Activated CD8-positive, alpha-beta memory T cell treated with anti-CD3 and anti-CD28 coated beads, Interleukin-2, amount 10 ng/mL, durations not matched to agents 7 days and 5 days (primary cell): ENCODE measurements at regions not wholly inside any gene's neighbourhood (a gene's known extent, or its start where the extent isn't known, plus 50 kb on each side); places are given as distances from the start of the nearest gene placed in this dataset.

Experiments
- ATAC-seq: fragments of 150-1000 bp; cut with Tn5 transposase; one replicate; pipeline ENCODE4 v1.10.0; 2021; ENCODE audit warnings: moderate library complexity
- CTCF ChIA-PET: fragments of 350-600 bp; sonication (Branson Sonifier 250); formaldehyde crosslinking; loops from one replicate; lab custom pipeline; 2021; ENCODE audit warnings: antibody characterized with exemption; lab: Charles Lee
- DNase-seq: peaks from one replicate; pipeline ENCODE4 v3.0.0-alpha.2; 2020
- H3K27ac Mint-ChIP-seq: one replicate; pipeline ENCODE4 v1.8.0; 2021; ENCODE audit warnings: mild to moderate bottlenecking, mixed read lengths
- H3K27me3 Mint-ChIP-seq: one replicate; pipeline ENCODE4 v1.8.0; 2021; ENCODE audit warnings: mixed read lengths
- H3K36me3 Mint-ChIP-seq: one replicate; pipeline ENCODE4 v1.8.0; 2021; ENCODE audit warnings: mild to moderate bottlenecking, mixed read lengths
- H3K4me1 Mint-ChIP-seq: one replicate; pipeline ENCODE4 v1.8.0; 2021; ENCODE audit warnings: mixed read lengths
- H3K4me3 Mint-ChIP-seq: one replicate; pipeline ENCODE4 v1.8.0; 2021; ENCODE audit warnings: mild to moderate bottlenecking, moderate library complexity, mixed read lengths
- H3K9me3 Mint-ChIP-seq: one replicate; pipeline ENCODE4 v1.8.0; 2022; ENCODE audit warnings: low read depth, mixed read lengths

DNA sequence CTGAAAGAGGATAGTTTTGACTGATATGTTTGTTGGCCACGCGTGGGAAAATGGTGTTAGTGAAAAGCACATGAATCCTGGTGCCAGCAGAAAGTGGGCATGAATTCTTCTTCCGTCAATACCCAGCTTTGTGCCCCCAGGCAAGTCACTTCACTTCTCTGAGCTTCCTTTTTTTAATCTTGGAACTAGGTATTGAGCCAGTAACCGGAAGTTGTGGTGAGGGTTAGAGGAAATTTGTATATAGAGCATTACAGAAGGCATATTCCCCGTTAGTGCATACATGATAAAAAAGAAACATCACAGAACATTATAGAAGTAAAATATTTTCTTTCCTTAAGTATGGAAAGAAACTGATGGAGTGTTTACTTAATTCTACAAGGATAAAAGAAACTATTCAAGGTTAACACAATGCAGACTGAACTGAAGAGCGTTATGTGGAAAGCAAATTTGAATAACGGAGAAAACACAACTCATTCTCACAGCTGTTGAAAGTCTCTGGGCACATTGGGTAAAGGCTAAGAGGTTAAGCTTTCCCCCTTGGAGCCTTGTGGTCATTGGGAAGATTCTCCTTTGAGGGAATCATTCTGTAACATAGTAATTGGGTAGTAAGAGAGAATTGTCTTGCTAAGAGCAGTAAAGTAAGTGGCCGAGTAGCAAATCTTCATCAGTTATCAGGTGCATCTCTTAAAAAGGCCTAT lies 223.1 kb downstream of the BCAS1 start:
- CTCF ChIA-PET = interaction anchor here (0.5 to 4.3 kb wide), 7 partner anchors 12 to 105 kb away, joined by 3 to 17 read pairs (median 4); no protein-coding TSS in a partner anchor
- Mint-ChIP-seq H3K4me1 (peaks cover 57% of the 10 kb centered on the region), H3K36me3 (peaks cover 8% of the 10 kb centered on the region), H3K27ac (peak overlapping the region; percentile 70), H3K27me3 (no peaks in the 10 kb centered on the region), H3K9me3 (no peaks in the 10 kb centered on the region), H3K4me3 (peak overlapping the region; percentile 56)
- ATAC-seq = no peak
- no peak for DNase-seq

DNA sequence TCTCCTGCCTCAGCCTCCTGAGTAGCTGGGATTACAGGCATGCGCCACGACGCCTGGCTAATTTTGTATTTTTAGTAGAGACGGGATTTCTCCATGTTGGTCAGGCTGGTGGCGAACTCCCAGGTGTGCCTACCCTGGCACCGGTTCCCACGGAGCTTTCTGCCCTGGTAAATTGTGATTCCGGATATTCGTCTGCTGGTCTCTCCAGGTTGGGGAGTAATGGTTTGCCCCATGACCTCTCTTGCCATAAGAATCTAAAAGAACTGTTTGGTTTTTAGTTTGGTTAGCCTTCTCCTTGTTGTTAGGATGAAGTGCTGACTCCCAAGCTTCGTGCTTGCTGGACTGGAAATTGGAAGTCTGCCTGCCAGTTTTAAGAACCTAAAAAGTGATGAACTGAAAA lies 223.8 kb downstream of the BCAS1 start:
- H3K27ac Mint-ChIP-seq = peak overlapping the region; percentile 70
- peaks cover 61% of the 10 kb centered on the region for H3K4me1 Mint-ChIP-seq
- H3K27me3 Mint-ChIP-seq = no peaks in the 10 kb centered on the region
- H3K36me3 Mint-ChIP-seq = peaks cover 8% of the 10 kb centered on the region
- no peaks in the 10 kb centered on the region for H3K9me3 Mint-ChIP-seq
- no peak for DNase-seq
- peak overlapping the region; percentile 56 for H3K4me3 Mint-ChIP-seq
- CTCF ChIA-PET = interaction anchor here (0.9 to 4.3 kb wide), 8 partner anchors 13 to 118 kb away, joined by 3 to 17 read pairs (median 4); no protein-coding TSS in a partner anchor
- ATAC-seq = no peak

GRCh38 chr20:53845980-53846379 lies 224.4 kb downstream of the BCAS1 start:
- peak overlapping the region; percentile 52 for H3K27ac Mint-ChIP-seq
- H3K27me3 Mint-ChIP-seq = no peaks in the 10 kb centered on the region
- H3K9me3 Mint-ChIP-seq = no peaks in the 10 kb centered on the region
- H3K36me3 Mint-ChIP-seq = peaks cover 8% of the 10 kb centered on the region
- DNase-seq (no peak), ATAC-seq (no peak)
- H3K4me3 Mint-ChIP-seq = peak overlapping the region; percentile 56
- CTCF ChIA-PET = interaction anchor here (0.9 to 4.3 kb wide), 5 partner anchors 13 to 118 kb away, joined by 3 to 17 read pairs (median 5); no protein-coding TSS in a partner anchor
- H3K4me1 Mint-ChIP-seq = peaks cover 64% of the 10 kb centered on the region

DNA sequence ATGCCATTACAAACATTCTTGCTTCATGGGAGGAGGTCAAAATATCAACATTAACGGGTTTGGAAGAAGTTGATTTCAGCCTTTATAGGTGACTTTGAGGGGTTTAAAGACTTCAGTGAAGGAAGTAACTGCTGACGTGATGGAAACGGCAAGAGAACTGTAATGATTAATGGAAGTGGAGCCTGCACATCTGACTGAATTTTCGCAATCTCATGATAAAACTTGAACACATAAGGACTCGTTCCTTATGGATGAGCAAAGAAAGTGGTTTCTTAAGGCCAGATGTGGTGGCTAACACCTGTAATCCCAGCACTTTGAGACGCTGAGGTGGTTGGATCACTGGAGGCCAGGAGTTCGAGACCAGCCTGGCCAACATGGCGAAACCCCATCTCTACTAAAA lies 226.1 kb downstream of the BCAS1 start:
- H3K27me3 Mint-ChIP-seq = no peaks in the 10 kb centered on the region
- DNase-seq (no peak), ATAC-seq (no peak)
- H3K27ac Mint-ChIP-seq = peak overlapping the region; percentile 29
- CTCF ChIA-PET = interaction anchor here (1.1 to 2.7 kb wide), 6 partner anchors 8 to 95 kb away, joined by 3 to 12 read pairs (median 6); no protein-coding TSS in a partner anchor
- no peaks in the 10 kb centered on the region for H3K9me3 Mint-ChIP-seq
- H3K36me3 Mint-ChIP-seq = peaks cover 8% of the 10 kb centered on the region
- no peak overlapping the region for H3K4me3 Mint-ChIP-seq
- H3K4me1 Mint-ChIP-seq = peaks cover 79% of the 10 kb centered on the region

GRCh38 chr20:53843645-53844044 lies 226.7 kb downstream of the BCAS1 start:
- ATAC-seq = no peak
- no peak for DNase-seq
- H3K4me3 Mint-ChIP-seq = no peak overlapping the region

GRCh38 chr20:53842301-53843099 lies 227.9 kb downstream of the BCAS1 start:
- H3K4me1 Mint-ChIP-seq = peaks cover 83% of the 10 kb centered on the region
- H3K27me3 Mint-ChIP-seq = no peaks in the 10 kb centered on the region
- DNase-seq (peak; percentile 76), ATAC-seq (peak; percentile 54)
- H3K36me3 Mint-ChIP-seq = peaks cover 9% of the 10 kb centered on the region
- no peaks in the 10 kb centered on the region for H3K9me3 Mint-ChIP-seq
- peak overlapping the region; percentile 98 for H3K27ac Mint-ChIP-seq
- CTCF ChIA-PET = interaction anchor here (0.7 to 2.7 kb wide), 16 partner anchors 10 to 260 kb away, joined by 3 to 12 read pairs (median 3); no protein-coding TSS in a partner anchor
- H3K4me3 Mint-ChIP-seq = peak overlapping the region; percentile 45

More at GRCh38 chr20:53843645-53844044, 226.7 kb downstream of the BCAS1 start:
- CTCF ChIA-PET = interaction anchor here (0.7 to 2.7 kb wide), 13 partner anchors 9 to 221 kb away, joined by 3 to 12 read pairs (median 3); no protein-coding TSS in a partner anchor
- H3K9me3 Mint-ChIP-seq = no peaks in the 10 kb centered on the region
- no peaks in the 10 kb centered on the region for H3K27me3 Mint-ChIP-seq
- H3K27ac Mint-ChIP-seq = peak overlapping the region; percentile 98
- peaks cover 8% of the 10 kb centered on the region for H3K36me3 Mint-ChIP-seq
- peaks cover 85% of the 10 kb centered on the region for H3K4me1 Mint-ChIP-seq

- peak overlapping the region; percentile 98 for H3K27ac Mint-ChIP-seq
- CTCF ChIA-PET = interaction anchor here (0.7 to 2.7 kb wide), 4 partner anchors 25 to 259 kb away, joined by 3 to 12 read pairs (median 6); no protein-coding TSS in a partner anchor
Observed at GRCh38 chr20:53841741-53842140, 228.7 kb downstream of the BCAS1 start.

GRCh38 chr20:53840532-53840931 lies 229.9 kb downstream of the BCAS1 start:
- CTCF ChIA-PET = interaction anchor here (0.7 to 2.4 kb wide), 10 partner anchors 9 to 88 kb away, joined by 3 to 9 read pairs (median 4); no protein-coding TSS in a partner anchor
- peaks cover 3% of the 10 kb centered on the region for H3K9me3 Mint-ChIP-seq
- peaks cover 71% of the 10 kb centered on the region for H3K4me1 Mint-ChIP-seq
- H3K4me3 Mint-ChIP-seq = no peak overlapping the region
- H3K27ac Mint-ChIP-seq = peak overlapping the region; percentile 91
- H3K36me3 Mint-ChIP-seq = peaks cover 16% of the 10 kb centered on the region
- ATAC-seq (no peak), DNase-seq (no peak)
- H3K27me3 Mint-ChIP-seq = no peaks in the 10 kb centered on the region

More at GRCh38 chr20:53841741-53842140, 228.7 kb downstream of the BCAS1 start:
- Mint-ChIP-seq H3K9me3 (peaks cover 3% of the 10 kb centered on the region), H3K4me3 (peak overlapping the region; percentile 18), H3K4me1 (peaks cover 78% of the 10 kb centered on the region), H3K27me3 (no peaks in the 10 kb centered on the region), H3K36me3 (peaks cover 14% of the 10 kb centered on the region)
- no peak for DNase-seq
- ATAC-seq = no peak

- ATAC-seq = peak; percentile 54
- peaks cover 3% of the 10 kb centered on the region for H3K9me3 Mint-ChIP-seq
- CTCF ChIA-PET = interaction anchor here (0.7 to 2.4 kb wide), 9 partner anchors 8 to 258 kb away, joined by 3 to 9 read pairs (median 3); no protein-coding TSS in a partner anchor
- H3K4me1 Mint-ChIP-seq = peaks cover 72% of the 10 kb centered on the region
- no peaks in the 10 kb centered on the region for H3K27me3 Mint-ChIP-seq
- peak; percentile 89 for DNase-seq
- peak overlapping the region; percentile 91 for H3K27ac Mint-ChIP-seq
- H3K36me3 Mint-ChIP-seq = peaks cover 18% of the 10 kb centered on the region
- peak overlapping the region; percentile 58 for H3K4me3 Mint-ChIP-seq
Observed at GRCh38 chr20:53839423-53840176, 230.8 kb downstream of the BCAS1 start.

- peaks cover 3% of the 10 kb centered on the region for H3K9me3 Mint-ChIP-seq
- H3K27ac Mint-ChIP-seq = peak overlapping the region; percentile 91
- H3K4me1 Mint-ChIP-seq = peaks cover 73% of the 10 kb centered on the region
- ATAC-seq (no peak), DNase-seq (no peak)
- CTCF ChIA-PET = interaction anchor here (0.6 to 2.4 kb wide), 2 partner anchors 28 to 62 kb away, joined by 3 to 9 read pairs; no protein-coding TSS in a partner anchor
- H3K27me3 Mint-ChIP-seq = no peaks in the 10 kb centered on the region
- H3K4me3 Mint-ChIP-seq = no peak overlapping the region
- H3K36me3 Mint-ChIP-seq = peaks cover 20% of the 10 kb centered on the region
Observed at GRCh38 chr20:53838311-53838868, 232.0 kb downstream of the BCAS1 start.

- Mint-ChIP-seq H3K4me1 (peaks cover 70% of the 10 kb centered on the region), H3K9me3 (peaks cover 6% of the 10 kb centered on the region), H3K27me3 (no peaks in the 10 kb centered on the region), H3K27ac (peak overlapping the region; percentile 86), H3K4me3 (no peak overlapping the region), H3K36me3 (peaks cover 23% of the 10 kb centered on the region)
- ATAC-seq = no peak
- DNase-seq = no peak
- CTCF ChIA-PET = interaction anchor here (1.0 to 1.1 kb wide), 2 partner anchors 79 to 103 kb away, joined by 3 read pairs; no protein-coding TSS in a partner anchor
Observed at GRCh38 chr20:53837126-53837826, 233.1 kb downstream of the BCAS1 start.
